PC-9 (cell line): ENCODE measurements at regions not wholly inside any gene's neighbourhood (a gene's known extent, or its start where the extent isn't known, plus 50 kb on each side); places are given as distances from the start of the nearest gene placed in this dataset.

Experiments used
- BruUV-seq: library from RNA; stranded (reverse); fragments of 400-500 nt; replicated peaks from 2 replicates; lab custom pipeline; 2021; lab: Mats Ljungman, UMichigan
- CTCF ChIA-PET: fragments of 300-600 bp; sonication (Branson Sonifier 250); formaldehyde crosslinking; loops from one replicate; lab custom pipeline; 2022; ENCODE audit warnings: antibody characterized with exemption; lab: Charles Lee
- POLR2A ChIA-PET: fragments of 300-600 bp; sonication (Branson Sonifier 250); formaldehyde crosslinking; loops from one replicate; lab custom pipeline; 2022; ENCODE audit warnings: antibody characterized with exemption; ENCODE audit not compliant: unreplicated experiment; lab: Charles Lee
- DNase-seq, 2 experiments: peaks; one replicate each; pipeline versions ENCODE4 v3.0.0 to v3.0.0-alpha.2; 2015 to 2022; ENCODE audit warnings: mixed read lengths in 1 of 2
- H2AFZ ChIP-seq: fragments of 200-600 bp; sonication (generic); 2 replicates; pipeline ENCODE4 v1.8.1; 2017; ENCODE audit warnings: antibody characterized with exemption
- H3F3A ChIP-seq: fragments of 200-600 bp; sonication (generic); 2 replicates; pipeline ENCODE4 v1.8.1; 2017; ENCODE audit warnings: antibody characterized with exemption, mild to moderate bottlenecking, low read depth; ENCODE audit not compliant: insufficient read depth
- H3K27ac ChIP-seq: fragments of 200-600 bp; sonication (generic); 2 replicates; pipeline ENCODE4 v1.6.1; 2016; ENCODE audit warnings: mixed run types
- H3K27me3 ChIP-seq: fragments of 200-600 bp; sonication (generic); 2 replicates; pipeline ENCODE4 v1.6.1; 2016; ENCODE audit warnings: low read depth, mixed run types; ENCODE audit not compliant: insufficient read depth
- H3K36me3 ChIP-seq: fragments of 200-600 bp; sonication (generic); 2 replicates; pipeline ENCODE4 v1.6.1; 2016; ENCODE audit warnings: low read depth, mixed run types
- H3K4me1 ChIP-seq: fragments of 200-600 bp; sonication (generic); replicated peaks from 2 replicates; pipeline ENCODE4 v1.6.1; 2016; ENCODE audit warnings: mixed run types; ENCODE audit not compliant: insufficient read depth
- H3K4me2 ChIP-seq: fragments of 200-600 bp; sonication (generic); 2 replicates; pipeline ENCODE4 v1.6.1; 2017; ENCODE audit warnings: mixed run types
- H3K4me3 ChIP-seq: fragments of 200-600 bp; sonication (generic); 2 replicates; pipeline ENCODE4 v1.6.1; 2016; ENCODE audit warnings: mixed run types
- H3K79me2 ChIP-seq: fragments of 200-600 bp; sonication (generic); 2 replicates; pipeline ENCODE4 v1.6.1; 2017; ENCODE audit warnings: low read depth, mixed run types
- H3K9me2 ChIP-seq: fragments of 200-600 bp; sonication (generic); 2 replicates; pipeline ENCODE4 v1.8.1; 2017; ENCODE audit warnings: mild to moderate bottlenecking; ENCODE audit not compliant: insufficient read depth
- H3K9me3 ChIP-seq: fragments of 200-600 bp; sonication (generic); 2 replicates; pipeline ENCODE4 v1.8.1; 2016; ENCODE audit warnings: low read depth; ENCODE audit not compliant: insufficient read depth
- H4K20me1 ChIP-seq: fragments of 200-600 bp; sonication (generic); 2 replicates; pipeline ENCODE4 v1.8.1; 2017; ENCODE audit not compliant: insufficient read depth
- EZH2 ChIP-seq: fragments of 200-600 bp; sonication (generic); IDR thresholded peaks from 2 replicates; pipeline ENCODE4 v1.8.0; 2017; ENCODE audit warnings: antibody characterized with exemption, low read depth
- intact Hi-C: fragments of 100-400 bp; cut with micrococcal nuclease; formaldehyde crosslinking; loops from one replicate; pipeline ENCODE4 v1.10.0; 2022; ENCODE audit not compliant: unreplicated experiment
- TF ChIP-seq, protein P1 (sequence below): fragments of 200-600 bp; sonication (generic); conservative IDR thresholded peaks from 2 replicates; pipeline ENCODE4 v1.6.1; 2017; ENCODE audit warnings: mixed run types, antibody characterized with exemption, mild to moderate bottlenecking, moderate library complexity

DNA sequence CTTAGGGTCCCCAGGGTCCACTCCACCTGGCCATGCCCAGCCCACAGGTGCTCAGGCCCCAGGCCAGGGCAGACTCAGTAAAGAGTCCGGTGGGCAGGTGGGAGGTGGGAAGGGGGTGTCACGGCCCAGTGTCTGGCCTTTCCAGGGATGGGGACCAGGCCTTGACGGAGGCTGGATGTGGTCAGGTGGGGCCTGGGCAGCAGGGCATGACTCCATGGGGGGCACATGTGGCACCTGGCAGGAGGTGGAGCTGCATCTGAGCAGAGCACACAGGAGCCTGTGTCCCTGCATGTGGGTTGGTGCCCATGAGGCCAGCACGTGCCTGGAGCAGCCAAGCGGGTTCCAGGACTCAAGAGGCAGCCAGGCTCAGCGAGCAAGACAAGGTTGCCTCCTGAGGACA, 132.9 kb downstream of the FAM53A start:
- no peak overlapping the region for H2AFZ ChIP-seq
- H4K20me1 ChIP-seq: no peaks in the 10 kb centered on the region; the same call in 1 of the 2 replicates
- no peaks in the 10 kb centered on the region for H3K4me1 ChIP-seq
- intact Hi-C loops: no loop called here
- H3K36me3 ChIP-seq: no peaks in the 10 kb centered on the region
- H3K27me3 ChIP-seq: peaks cover 72% of the 10 kb centered on the region
- H3K27ac ChIP-seq: no peak overlapping the region
- no peak overlapping the region for H3K4me3 ChIP-seq
- H3F3A ChIP-seq: no peaks in the 10 kb centered on the region
- ChIA-PET CTCF (no interaction called here), POLR2A (no interaction called here)
- H3K79me2 ChIP-seq: no peaks in the 10 kb centered on the region
- H3K9me3 ChIP-seq: no peaks in the 10 kb centered on the region
- TF ChIP-seq, protein P1, sequence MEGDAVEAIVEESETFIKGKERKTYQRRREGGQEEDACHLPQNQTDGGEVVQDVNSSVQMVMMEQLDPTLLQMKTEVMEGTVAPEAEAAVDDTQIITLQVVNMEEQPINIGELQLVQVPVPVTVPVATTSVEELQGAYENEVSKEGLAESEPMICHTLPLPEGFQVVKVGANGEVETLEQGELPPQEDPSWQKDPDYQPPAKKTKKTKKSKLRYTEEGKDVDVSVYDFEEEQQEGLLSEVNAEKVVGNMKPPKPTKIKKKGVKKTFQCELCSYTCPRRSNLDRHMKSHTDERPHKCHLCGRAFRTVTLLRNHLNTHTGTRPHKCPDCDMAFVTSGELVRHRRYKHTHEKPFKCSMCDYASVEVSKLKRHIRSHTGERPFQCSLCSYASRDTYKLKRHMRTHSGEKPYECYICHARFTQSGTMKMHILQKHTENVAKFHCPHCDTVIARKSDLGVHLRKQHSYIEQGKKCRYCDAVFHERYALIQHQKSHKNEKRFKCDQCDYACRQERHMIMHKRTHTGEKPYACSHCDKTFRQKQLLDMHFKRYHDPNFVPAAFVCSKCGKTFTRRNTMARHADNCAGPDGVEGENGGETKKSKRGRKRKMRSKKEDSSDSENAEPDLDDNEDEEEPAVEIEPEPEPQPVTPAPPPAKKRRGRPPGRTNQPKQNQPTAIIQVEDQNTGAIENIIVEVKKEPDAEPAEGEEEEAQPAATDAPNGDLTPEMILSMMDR: no peak
- no peak for TF ChIP-seq EZH2
- no peak for DNase-seq
- no peaks in the 10 kb centered on the region for H3K9me2 ChIP-seq
- no TSS peak for BruUV-seq
- H3K4me2 ChIP-seq: no peak overlapping the region

DNA sequence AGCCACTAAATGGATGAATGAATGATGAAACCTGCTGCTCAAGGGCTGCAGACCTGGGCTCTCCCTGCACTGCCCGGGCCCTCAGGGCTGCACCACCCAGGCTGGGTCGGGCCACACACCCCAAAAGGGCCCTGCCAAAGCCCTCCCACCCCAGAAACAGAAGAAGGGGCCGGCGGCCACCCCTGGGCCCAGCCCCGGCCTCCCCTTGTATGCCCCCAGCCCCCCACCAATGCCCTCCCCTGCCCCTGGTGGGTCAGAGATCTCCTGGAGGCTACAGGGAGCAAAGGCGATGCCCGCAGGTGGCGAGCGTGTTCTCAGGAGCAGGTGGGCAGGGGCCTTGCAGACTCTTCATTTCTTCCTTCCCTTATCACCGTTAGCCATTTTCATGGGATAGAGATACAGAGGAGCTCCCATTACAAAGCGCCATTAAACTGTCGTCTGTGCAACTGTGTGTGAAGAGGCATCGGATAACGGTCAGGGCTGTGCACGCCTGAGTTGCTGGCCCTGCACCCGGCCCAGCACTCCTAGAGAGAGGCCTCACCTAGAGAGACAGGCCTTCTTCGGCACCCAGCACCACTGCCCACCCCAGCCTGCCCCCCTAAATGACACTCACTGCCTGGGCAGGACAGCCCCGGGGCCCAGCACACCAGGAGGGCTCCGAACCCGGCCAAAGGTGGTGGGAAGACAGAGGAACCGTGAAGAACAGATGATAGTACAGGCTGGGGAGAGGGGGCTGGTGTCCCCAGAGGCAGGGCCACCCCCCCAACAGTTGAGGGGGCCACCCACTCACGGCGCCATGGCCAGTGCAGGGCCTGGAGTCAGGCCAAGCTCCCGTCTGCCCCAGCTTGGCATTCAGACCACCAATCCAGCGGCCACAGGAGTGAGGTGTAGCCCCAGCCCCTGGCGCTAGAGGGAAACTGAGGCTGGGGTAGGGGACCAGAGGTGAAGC, 133.7 kb downstream of the FAM53A start:
- CTCF ChIA-PET: no interaction called here
- TF ChIP-seq EZH2: no peak
- TF ChIP-seq, protein P1: no peak
- H3K27me3 ChIP-seq: peaks cover 66% of the 10 kb centered on the region

DNA sequence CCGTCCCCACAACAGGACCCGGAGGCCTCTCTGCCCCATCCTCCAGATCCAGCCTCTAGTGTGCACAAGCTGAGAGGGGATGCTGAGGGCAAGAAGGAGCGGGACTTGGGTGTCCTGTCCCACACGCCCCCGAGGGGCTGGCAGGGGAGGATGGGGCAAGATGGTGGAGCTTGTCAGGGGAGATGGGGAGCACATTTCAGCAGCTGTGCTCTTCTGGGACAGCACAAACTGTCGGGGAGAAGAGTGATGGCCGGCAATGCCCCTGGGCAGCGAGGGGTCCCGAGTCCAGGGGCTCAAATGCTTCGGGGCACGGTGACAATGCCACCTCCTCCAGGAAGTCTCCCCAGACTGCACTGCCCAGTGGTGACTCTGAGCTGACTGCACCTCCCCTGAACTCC, 134.5 kb downstream of the FAM53A start:
- no peak overlapping the region for H3K27ac ChIP-seq
- BruUV-seq: no TSS peak
- no peaks in the 10 kb centered on the region for H3K4me1 ChIP-seq
- no peaks in the 10 kb centered on the region; the same call in 1 of the 2 replicates for H4K20me1 ChIP-seq
- intact Hi-C loops: no loop called here
- TF ChIP-seq, protein P1: no peak
- no peak for TF ChIP-seq EZH2
- H3K9me2 ChIP-seq: no peaks in the 10 kb centered on the region
- POLR2A ChIA-PET: no interaction called here
- no peak for DNase-seq
- no peaks in the 10 kb centered on the region for H3K9me3 ChIP-seq
- H3F3A ChIP-seq: no peaks in the 10 kb centered on the region
- peaks cover 58% of the 10 kb centered on the region for H3K27me3 ChIP-seq
- no peaks in the 10 kb centered on the region for H3K36me3 ChIP-seq
- H3K4me2 ChIP-seq: no peak overlapping the region
- CTCF ChIA-PET: no interaction called here
- H3K79me2 ChIP-seq: no peaks in the 10 kb centered on the region
- H2AFZ ChIP-seq: no peak overlapping the region
- H3K4me3 ChIP-seq: no peak overlapping the region

More for the DNA sequence above, 133.7 kb downstream of the FAM53A start:
- Histone ChIP-seq H3K79me2 (no peaks in the 10 kb centered on the region), H3K9me3 (no peaks in the 10 kb centered on the region), H3K27ac (no peak overlapping the region), H3F3A (no peaks in the 10 kb centered on the region), H3K4me1 (no peaks in the 10 kb centered on the region), H3K4me2 (no peak overlapping the region), H3K36me3 (no peaks in the 10 kb centered on the region), H2AFZ (no peak overlapping the region), H3K4me3 (no peak overlapping the region), H3K9me2 (no peaks in the 10 kb centered on the region), H4K20me1 (no peaks in the 10 kb centered on the region; the same call in 1 of the 2 replicates)
- DNase-seq: no peak
- intact Hi-C loops: no loop called here
- POLR2A ChIA-PET: no interaction called here
- BruUV-seq: no TSS peak
